ENCODE measurements at regions not wholly inside any gene's neighbourhood (a gene's known extent, or its start where the extent isn't known, plus 50 kb on each side); places are given as distances from the start of the nearest gene placed in this dataset.

DNA sequence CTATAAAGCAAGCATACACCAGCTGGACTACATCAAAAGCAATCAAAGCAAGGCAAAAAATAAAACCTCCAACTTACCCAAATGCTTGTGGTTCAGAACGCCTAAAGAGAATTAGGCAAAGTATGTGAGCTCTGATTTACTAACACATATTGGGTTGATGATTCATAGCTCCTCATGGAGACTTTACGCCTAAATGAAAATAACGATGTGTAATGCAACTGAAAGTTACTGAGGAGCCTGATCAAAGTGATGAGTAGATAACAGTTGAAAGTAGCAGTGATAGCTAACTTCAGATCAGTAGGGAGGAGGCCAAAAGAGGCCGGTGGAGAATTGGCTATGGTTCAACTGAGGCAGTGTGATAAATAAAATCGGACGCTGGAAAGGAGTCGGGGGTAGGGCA lies 85.0 kb downstream of the MPP7 start:
- 82% methylated on average over 7 of the region's 7 CpGs for WGBS
- H3K4me1 ChIP-seq (ENCODE audit: control insufficient read depth in 4 of 4, insufficient read depth in 4 of 4, low read length in 3 of 4), result no peaks in the 10 kb centered on the region
- no peak overlapping the region for H3K9ac ChIP-seq (ENCODE audit: low read depth in 1 of 2, low read length in 2 of 2)
- H3K9me3 ChIP-seq (ENCODE audit: control insufficient read depth in 4 of 4, low read length in 3 of 4), result no peaks in the 10 kb centered on the region
- DNase-seq (ENCODE audit: low spot score), result no peak
- H3K27ac ChIP-seq (ENCODE audit: low read depth in 1 of 2, low read length in 2 of 2), result no peak overlapping the region
- H3K27me3 ChIP-seq (ENCODE audit: control insufficient read depth in 4 of 4, insufficient read depth in 4 of 4, low read length in 3 of 4), result no peaks in the 10 kb centered on the region
- no peak overlapping the region for H3K4me3 ChIP-seq (ENCODE audit: low read depth in 1 of 3, low read length in 3 of 3)
- TF ChIP-seq, protein P1, sequence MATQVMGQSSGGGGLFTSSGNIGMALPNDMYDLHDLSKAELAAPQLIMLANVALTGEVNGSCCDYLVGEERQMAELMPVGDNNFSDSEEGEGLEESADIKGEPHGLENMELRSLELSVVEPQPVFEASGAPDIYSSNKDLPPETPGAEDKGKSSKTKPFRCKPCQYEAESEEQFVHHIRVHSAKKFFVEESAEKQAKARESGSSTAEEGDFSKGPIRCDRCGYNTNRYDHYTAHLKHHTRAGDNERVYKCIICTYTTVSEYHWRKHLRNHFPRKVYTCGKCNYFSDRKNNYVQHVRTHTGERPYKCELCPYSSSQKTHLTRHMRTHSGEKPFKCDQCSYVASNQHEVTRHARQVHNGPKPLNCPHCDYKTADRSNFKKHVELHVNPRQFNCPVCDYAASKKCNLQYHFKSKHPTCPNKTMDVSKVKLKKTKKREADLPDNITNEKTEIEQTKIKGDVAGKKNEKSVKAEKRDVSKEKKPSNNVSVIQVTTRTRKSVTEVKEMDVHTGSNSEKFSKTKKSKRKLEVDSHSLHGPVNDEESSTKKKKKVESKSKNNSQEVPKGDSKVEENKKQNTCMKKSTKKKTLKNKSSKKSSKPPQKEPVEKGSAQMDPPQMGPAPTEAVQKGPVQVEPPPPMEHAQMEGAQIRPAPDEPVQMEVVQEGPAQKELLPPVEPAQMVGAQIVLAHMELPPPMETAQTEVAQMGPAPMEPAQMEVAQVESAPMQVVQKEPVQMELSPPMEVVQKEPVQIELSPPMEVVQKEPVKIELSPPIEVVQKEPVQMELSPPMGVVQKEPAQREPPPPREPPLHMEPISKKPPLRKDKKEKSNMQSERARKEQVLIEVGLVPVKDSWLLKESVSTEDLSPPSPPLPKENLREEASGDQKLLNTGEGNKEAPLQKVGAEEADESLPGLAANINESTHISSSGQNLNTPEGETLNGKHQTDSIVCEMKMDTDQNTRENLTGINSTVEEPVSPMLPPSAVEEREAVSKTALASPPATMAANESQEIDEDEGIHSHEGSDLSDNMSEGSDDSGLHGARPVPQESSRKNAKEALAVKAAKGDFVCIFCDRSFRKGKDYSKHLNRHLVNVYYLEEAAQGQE (IDR thresholded peaks at IDR 0.05), result no peak
- TF ChIP-seq EGR1 (IDR thresholded peaks at IDR 0.05; ENCODE audit: low read depth in 2 of 2), result no peak
- TF ChIP-seq JUND (IDR thresholded peaks at IDR 0.05), result no peak
- TF ChIP-seq SP1 (IDR thresholded peaks at IDR 0.05), result no peak
- no peak for TF ChIP-seq FOXA2 (IDR thresholded peaks at IDR 0.05)
- no peaks in the 10 kb centered on the region for H3K36me3 ChIP-seq (ENCODE audit: control insufficient read depth in 4 of 4, insufficient read depth in 3 of 4, low read depth in 1 of 4, low read length in 3 of 4)

- TF ChIP-seq, protein P2, sequence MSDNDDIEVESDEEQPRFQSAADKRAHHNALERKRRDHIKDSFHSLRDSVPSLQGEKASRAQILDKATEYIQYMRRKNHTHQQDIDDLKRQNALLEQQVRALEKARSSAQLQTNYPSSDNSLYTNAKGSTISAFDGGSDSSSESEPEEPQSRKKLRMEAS (IDR thresholded peaks at IDR 0.05), result no peak
- TF ChIP-seq JUND (IDR thresholded peaks at IDR 0.05) (no peak), HNF4G (IDR thresholded peaks at IDR 0.05) (no peak), RXRA (IDR thresholded peaks at IDR 0.05) (no peak), SP1 (IDR thresholded peaks at IDR 0.05) (no peak)
- TF ChIP-seq, protein P3, sequence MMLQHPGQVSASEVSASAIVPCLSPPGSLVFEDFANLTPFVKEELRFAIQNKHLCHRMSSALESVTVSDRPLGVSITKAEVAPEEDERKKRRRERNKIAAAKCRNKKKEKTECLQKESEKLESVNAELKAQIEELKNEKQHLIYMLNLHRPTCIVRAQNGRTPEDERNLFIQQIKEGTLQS (IDR thresholded peaks at IDR 0.05), result no peak
- H3K9me3 ChIP-seq (ENCODE audit: control insufficient read depth in 4 of 4, low read length in 3 of 4), result no peaks in the 10 kb centered on the region
- no peak overlapping the region for H3K4me3 ChIP-seq (ENCODE audit: low read depth in 1 of 3, low read length in 3 of 3)
- H3K27ac ChIP-seq (ENCODE audit: low read depth in 1 of 2, low read length in 2 of 2), result no peak overlapping the region
- no peaks in the 10 kb centered on the region for H3K4me1 ChIP-seq (ENCODE audit: control insufficient read depth in 4 of 4, insufficient read depth in 4 of 4, low read length in 3 of 4)
- H3K27me3 ChIP-seq (ENCODE audit: control insufficient read depth in 4 of 4, insufficient read depth in 4 of 4, low read length in 3 of 4), result no peaks in the 10 kb centered on the region
- DNase-seq (ENCODE audit: low spot score), result no peak
- H3K36me3 ChIP-seq (ENCODE audit: control insufficient read depth in 4 of 4, insufficient read depth in 3 of 4, low read depth in 1 of 4, low read length in 3 of 4), result no peaks in the 10 kb centered on the region
- no peak overlapping the region for H3K9ac ChIP-seq (ENCODE audit: low read depth in 1 of 2, low read length in 2 of 2)
- WGBS, result 62% methylated on average over 3 of the region's 3 CpGs
Observed at GRCh38 chr10:28215930-28216329, 86.9 kb downstream of the MPP7 start.

DNA sequence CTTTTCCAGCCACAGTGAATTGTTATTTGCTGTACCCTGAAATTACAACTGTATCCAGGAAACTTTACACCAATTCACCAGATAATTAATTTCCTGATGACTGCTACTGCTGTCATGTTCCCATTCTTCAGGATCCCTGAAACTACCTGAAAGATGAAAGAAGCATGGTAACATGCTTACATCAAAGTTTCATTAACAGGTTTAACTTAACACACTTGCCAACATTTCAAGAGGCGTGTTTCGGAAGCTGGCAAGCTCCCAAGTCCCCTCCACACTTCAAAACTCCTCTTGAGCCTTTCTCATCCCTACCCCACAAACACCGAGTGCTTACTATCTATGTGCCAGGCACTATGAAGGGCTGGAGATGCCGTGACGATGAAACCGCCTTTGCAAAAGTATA lies 88.6 kb downstream of the MPP7 start:
- WGBS, result 92% methylated on average over 6 of the region's 6 CpGs
- Histone ChIP-seq H3K9ac (ENCODE audit: low read depth in 1 of 2, low read length in 2 of 2) (no peak overlapping the region), H3K4me1 (ENCODE audit: control insufficient read depth in 4 of 4, insufficient read depth in 4 of 4, low read length in 3 of 4) (no peaks in the 10 kb centered on the region), H3K27me3 (ENCODE audit: control insufficient read depth in 4 of 4, insufficient read depth in 4 of 4, low read length in 3 of 4) (no peaks in the 10 kb centered on the region), H3K9me3 (ENCODE audit: control insufficient read depth in 4 of 4, low read length in 3 of 4) (no peaks in the 10 kb centered on the region), H3K4me3 (ENCODE audit: low read depth in 1 of 3, low read length in 3 of 3) (no peak overlapping the region), H3K27ac (ENCODE audit: low read depth in 1 of 2, low read length in 2 of 2) (no peak overlapping the region), H3K36me3 (ENCODE audit: control insufficient read depth in 4 of 4, insufficient read depth in 3 of 4, low read depth in 1 of 4, low read length in 3 of 4) (no peaks in the 10 kb centered on the region)
- TF ChIP-seq EGR1 (IDR thresholded peaks at IDR 0.05; ENCODE audit: low read depth in 2 of 2), result no peak
- TF ChIP-seq FOXA2 (IDR thresholded peaks at IDR 0.05), result no peak
- TF ChIP-seq GABPA (IDR thresholded peaks at IDR 0.05 in 1 of 2, conservative IDR thresholded peaks at IDR 0.05 in 1 of 2), result no peak
- TF ChIP-seq YY1 (IDR thresholded peaks at IDR 0.05), result no peak
- no peak for TF ChIP-seq RXRA (IDR thresholded peaks at IDR 0.05)
- TF ChIP-seq, protein P1 (IDR thresholded peaks at IDR 0.05), result no peak
- TF ChIP-seq, protein P4, sequence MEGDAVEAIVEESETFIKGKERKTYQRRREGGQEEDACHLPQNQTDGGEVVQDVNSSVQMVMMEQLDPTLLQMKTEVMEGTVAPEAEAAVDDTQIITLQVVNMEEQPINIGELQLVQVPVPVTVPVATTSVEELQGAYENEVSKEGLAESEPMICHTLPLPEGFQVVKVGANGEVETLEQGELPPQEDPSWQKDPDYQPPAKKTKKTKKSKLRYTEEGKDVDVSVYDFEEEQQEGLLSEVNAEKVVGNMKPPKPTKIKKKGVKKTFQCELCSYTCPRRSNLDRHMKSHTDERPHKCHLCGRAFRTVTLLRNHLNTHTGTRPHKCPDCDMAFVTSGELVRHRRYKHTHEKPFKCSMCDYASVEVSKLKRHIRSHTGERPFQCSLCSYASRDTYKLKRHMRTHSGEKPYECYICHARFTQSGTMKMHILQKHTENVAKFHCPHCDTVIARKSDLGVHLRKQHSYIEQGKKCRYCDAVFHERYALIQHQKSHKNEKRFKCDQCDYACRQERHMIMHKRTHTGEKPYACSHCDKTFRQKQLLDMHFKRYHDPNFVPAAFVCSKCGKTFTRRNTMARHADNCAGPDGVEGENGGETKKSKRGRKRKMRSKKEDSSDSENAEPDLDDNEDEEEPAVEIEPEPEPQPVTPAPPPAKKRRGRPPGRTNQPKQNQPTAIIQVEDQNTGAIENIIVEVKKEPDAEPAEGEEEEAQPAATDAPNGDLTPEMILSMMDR (IDR thresholded peaks at IDR 0.05; ENCODE audit: low read depth, low read length, missing input control), result no peak
- TF ChIP-seq, protein P3 (IDR thresholded peaks at IDR 0.05), result no peak
- no peak for TF ChIP-seq TAF1 (conservative IDR thresholded peaks at IDR 0.05)
- no peak for DNase-seq (ENCODE audit: low spot score)

All from liver (tissue), 8 donors.